HG02642 (cell line): ENCODE measurements at regions not wholly inside any gene's neighbourhood (a gene's known extent, or its start where the extent isn't known, plus 50 kb on each side); places are given as distances from the start of the nearest gene placed in this dataset.

Experiments used
- ATAC-seq: cut with Tn5 transposase; IDR thresholded peaks from one replicate; pipeline ENCODE4 v1.9.1; 2021; ENCODE audit warnings: mild to moderate bottlenecking; ENCODE audit not compliant: unreplicated experiment, poor library complexity

DNA sequence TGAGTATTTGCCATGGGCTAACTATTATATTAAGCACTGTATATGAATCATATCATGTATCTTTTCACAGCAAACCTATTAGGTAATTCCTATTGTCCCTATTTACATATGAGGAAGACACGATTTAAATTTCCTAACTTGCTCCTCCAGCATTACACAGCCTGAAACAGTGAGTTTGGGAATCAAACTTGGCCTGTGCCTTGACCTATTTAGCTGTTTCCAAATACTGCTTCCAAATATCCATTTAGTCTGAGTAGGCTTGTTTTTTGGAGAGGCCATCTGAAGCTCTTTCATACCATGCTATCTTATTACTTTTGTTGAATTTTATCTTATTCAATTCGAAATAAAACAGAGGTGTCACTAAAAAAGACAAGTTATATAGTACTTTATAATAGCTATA is 447.3 kb upstream of the MPDZ start:
- ATAC-seq = no peak

DNA sequence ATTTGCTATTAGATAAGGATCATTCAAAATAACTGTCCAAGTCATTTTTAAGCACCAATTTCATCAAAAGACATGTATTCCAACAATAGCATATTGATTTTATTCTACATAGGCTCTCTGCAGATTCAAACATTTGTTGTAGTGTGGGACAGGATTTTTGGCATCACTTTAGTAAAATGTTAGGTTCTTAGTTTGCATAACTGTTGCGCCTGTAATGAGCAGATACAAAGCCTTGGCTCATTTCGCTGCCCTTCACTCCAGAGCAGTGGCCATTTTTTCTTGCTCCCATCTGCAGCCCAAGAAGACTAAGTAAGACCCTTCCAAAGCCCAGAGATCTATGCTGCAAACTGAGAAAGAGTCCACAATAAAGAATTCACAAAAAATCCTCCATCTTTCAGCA is 446.0 kb upstream of the MPDZ start:
- no peak for ATAC-seq

DNA sequence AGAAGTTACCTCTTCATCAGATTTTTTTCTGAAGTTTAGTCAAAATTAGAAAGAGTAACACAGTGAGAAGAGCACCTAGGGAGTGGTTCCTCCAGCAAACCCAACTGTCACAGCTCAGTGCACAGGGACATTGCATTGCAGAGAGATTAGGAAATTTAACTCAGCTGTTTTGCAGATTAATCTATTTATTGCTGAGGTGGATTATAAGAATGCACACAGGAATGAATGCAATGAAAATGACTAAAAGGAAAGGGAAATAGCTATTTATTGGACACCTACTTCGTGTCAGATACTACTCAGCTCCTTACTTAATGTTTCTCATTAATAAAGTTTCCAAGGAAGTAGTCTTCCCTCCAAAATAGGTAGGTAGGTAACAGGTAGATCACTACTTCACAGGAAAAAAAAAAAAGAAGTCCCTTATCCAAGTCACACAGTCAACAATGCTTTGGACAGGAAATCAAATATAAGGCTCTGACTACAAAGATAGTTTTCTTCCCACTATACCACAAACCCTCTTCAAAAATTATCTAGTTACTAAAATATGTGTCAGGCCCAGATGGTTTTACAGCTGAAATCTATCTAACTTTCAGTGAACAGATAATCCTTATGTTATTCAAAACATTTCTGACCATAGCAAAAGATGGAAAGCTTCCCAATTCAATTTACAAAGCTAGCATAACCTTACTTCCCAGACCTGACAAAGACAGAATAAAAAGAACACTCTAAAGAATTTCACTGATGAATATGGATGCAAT is 442.2 kb upstream of the MPDZ start:
- ATAC-seq = no peak

DNA sequence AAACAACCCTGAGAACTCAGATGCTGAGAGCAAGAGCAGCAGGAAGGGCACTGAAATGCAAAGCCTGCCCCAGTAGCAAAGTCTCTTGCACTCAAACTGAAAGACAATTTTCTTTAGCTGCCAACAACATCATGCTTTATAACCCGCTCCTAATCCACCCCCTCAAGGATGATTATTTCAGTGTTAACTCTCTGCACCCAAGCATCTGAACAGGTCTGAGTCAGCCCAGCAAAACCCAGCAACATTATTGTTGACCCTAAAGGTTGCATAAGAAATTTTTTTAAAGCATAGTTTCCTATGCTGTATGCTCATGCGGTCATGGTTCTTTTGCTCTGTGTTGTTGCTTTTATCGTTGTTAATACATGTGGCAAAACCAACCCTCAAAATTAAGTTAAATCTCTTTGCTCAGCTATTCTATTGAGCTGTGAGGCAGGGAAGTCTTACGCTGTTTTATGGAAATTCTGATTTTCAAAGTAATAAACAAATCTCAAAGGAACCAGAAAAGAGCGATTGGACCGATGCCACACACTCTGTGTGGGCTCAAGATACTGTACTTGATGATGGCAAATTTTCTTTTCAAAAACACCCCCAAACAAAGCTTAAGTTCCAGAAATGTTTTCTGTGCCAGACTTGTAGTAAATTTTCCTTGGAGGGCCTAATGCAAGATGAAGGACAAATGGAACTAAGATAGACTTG is 440.6 kb upstream of the MPDZ start:
- no peak for ATAC-seq

DNA sequence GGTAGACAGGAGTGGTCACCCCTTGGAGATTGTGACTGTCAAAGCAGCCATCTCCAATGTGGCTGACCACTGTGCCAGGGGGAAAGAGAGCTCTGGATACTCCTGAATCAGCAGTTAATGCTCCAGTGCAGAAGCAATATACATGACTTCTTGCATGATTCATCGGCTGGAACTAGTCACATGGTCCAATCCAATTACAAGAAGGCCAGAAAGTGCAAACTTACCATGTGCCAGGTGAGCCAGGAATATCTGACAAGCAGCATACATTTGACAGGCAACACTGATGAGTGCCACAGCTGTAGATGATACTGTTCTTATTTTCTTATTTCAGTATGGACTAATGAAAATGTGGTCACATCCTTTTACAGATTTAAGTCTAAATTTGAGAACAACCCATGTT is 440.0 kb upstream of the MPDZ start:
- ATAC-seq = no peak

DNA sequence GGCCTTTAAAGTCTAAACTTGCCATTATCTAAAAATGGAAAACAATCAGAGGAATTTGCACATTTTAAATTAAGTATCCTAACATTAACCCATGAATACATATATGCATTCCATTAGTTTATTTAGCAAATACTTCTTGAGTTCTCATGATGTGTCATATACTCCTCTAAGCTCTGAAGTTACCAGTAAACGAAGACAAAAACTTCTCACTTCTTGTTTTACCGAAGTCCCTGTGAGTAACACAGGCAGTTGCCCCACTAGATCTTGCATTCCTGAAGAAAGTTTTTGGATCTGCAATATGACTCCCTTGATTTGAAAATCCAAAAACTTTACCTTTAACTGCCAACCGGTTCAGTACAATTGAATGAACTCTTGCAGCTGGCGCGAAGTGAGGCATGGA is 439.0 kb upstream of the MPDZ start:
- ATAC-seq = no peak

DNA sequence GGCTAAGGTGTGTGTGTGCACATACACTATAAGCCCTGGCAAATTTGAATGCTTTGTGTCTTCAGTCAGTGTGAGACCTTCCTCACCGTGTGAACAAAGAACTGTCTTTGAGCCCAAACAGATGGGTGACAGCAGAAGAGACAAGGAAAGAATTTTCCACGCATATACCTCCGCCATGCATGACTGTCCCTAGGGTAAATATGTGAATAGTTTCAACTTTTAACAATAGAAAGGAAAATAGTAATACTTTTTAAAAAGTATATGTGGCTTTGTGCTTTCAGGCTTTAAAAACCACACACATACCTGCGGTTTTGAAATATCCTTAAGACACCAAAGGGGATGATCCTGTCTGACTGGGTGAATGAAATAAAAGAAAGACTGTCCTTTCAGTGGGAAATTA is 438.6 kb upstream of the MPDZ start:
- ATAC-seq = no peak

DNA sequence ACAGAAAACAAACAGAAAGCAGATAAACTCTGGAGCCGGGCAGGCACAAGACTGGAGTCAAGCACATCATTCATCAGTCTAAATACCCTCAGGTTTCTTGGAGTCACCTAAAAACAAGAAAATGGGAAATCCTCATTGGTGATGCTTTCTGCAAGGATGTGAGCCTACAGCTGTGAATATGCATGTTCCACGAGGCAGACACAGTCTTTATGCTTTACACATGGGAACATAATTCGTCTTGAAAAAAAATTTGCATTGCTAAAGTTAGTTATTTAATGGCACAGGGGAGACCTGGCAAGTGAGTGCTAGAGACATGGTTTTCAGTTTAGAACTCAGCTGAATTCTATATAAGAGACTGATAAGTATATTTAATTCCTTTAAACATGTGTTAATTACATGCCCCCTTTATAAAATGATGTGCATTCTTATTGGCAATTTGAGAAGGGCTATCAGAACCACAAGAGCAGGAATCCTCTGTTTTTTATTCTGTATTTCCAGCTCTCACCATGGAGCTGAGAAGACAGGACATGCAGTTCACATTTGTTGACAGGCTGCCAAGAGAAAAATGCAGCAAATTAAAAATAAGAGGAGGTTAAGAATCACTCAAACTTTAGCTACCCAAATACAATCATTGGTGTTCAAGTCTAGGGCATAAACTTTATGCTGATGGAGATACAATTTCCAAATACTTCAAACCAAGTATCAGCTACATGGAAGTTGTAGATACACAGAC is 438.0 kb upstream of the MPDZ start:
- no peak for ATAC-seq

DNA sequence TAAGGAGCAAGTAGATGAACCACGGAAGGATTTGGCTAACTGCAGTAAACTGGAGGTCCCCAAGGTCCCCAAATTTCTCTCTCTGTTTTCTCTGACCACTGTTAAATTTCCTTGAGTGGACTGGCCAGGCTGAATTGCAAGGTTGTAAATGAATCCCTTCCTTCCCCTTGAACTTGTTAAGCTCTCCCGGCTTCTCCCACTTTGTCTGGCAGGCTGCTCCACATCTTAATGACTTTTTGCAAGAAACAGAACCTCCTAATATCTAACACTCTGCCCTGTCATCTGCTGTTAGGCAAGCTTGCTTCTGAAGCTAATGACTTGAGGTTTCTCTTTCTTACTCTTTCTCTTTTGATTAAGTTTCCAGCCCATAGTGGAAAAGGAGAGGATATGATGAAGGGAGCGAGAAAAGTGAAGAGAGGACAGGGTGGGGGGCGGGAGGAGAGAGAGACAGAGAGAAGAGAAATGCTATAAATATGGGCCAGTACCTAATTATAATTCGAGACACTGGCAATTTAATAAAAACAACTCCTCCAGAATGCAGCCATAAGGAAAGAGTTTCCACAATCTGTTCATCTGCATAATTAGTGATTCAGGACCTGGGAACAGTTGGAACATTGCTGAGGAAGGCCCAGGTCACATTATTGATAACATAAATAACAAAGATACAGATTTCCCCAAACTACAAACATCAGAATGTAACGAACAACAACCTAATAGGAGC is 437.3 kb upstream of the MPDZ start:
- ATAC-seq = no peak

DNA sequence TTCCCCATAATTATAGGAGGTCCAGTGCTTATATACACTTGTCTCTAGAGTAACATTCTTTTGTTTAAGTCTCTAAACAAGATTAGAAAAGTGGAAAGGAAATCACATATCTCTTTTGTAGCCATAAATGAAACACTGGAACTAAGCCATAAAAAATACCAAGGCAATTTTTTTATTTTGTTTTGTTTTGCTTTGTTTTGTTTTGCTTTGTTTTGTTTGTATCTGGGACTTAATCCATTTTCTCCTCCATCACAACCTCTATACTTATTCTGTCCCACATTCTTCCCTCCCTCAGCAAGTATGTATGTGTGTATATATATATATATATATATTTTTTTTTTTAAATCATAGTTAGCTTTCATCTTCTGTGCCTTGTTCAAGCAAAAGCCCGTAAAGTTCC is 436.6 kb upstream of the MPDZ start:
- ATAC-seq = no peak

DNA sequence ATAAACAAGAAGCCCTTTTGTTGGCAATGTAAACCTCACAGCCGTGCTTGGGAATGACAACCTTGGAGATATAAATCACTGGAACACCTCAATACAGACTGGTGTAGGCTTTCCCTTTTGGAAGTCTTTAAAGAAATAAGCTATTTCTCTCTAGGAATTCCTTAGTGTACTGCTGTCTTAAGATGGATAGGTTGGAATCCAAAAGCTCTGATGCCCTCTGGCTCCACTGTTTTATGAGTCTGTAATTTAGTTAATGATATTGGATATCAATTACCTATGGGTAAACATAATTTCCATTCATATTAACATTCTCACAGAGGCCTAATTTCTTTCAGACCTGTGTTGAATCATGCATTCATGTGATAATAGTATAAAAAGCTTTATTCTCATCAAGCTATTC is 435.9 kb upstream of the MPDZ start:
- ATAC-seq = no peak

DNA sequence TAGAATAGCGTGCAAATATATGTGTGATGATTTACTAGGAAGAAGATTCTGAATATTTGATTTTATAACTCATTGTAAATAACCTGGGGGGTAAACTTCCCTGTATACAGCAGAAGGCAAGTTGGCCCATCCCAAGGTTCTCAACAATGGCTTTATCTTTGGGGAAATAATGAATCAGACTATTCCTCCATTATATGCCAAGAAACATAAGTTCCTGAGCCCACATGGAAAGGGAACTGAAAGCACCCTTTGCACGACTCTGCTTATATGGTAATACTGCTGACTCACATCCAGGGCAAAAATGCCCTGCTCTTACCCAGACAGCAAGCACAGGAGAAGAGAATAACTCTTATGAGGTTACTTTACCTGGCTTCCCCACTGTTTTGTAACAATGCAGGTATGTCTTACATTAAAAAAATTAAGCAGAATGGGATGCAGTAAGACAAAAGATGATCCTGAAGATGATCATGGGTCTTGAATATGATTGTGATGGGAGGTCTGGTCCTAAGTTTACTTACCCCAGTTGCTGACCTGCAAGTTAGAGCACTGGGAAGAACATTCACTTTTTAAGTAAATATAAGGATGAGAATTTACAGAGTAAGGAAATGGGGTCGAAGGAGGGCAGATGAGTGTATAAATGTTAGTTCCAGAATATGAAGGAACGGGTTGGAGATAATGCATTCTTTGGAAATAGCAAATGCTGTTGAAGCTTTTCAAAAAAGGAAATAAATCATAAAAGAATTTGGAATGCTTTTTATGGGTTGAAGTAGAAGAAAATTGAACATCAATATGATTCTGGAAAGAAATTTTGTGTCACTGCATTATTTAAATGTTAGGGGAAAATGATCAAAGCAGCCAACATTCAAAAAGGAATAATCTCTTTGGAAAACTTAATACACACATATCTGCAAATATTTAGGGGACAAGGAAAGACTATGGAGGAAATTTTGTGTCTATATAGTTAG is 428.4 kb upstream of the MPDZ start:
- no peak for ATAC-seq

DNA sequence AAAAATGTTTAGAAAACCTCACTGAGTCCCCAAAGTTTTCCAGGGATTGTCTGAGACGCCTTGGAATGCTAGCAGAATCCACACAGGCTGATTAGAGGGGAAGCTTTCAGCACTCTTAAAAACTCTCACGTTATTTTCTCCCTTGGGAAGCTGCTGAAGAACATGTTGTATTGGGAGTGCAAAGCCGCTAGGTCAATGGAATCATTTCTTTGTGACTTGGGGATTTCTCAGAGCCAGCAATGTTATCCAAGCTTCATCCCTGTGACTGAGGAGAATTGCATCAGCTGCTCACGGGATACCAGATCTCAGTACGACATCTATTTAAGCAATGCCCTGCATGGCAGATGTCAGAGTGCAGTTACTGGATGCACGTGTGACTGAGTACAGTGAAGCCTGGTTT is 426.4 kb upstream of the MPDZ start:
- no peak for ATAC-seq

DNA sequence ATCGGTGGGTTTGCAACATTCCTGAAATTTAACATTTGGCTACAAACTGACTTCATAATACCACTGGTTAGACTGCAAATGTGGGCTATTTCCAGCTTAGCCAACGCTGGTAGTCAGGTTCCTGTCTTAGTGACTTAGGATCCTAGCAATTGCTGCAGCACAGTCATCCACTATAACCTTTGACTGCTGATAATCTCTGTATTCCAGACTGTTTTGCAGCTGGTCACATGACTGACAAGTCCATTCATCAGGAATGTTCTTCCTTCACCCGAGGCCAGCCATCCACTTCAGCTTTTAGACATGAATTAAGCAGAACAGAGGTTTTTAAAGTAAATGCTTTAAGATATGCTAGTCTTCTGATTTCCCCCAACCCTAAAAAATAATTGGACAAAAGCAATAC is 425.9 kb upstream of the MPDZ start:
- ATAC-seq = no peak

DNA sequence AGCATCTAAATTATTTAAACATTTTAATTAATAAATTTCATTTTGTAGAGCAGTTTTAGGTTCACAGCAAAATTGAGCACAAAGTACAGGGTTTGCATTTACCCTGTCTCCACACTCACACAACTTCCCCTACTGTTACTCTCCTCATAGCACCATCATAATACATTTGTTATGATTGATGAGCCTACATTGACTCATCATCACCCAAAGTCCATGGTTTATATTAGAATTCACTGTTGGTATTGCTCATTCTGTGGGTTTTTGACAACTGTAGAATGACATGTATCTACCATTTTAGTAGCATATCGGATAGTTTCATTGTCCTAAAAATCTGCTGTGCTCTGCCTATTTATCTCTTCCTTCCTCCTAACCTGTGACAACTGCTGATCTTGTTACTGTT is 411.1 kb upstream of the MPDZ start:
- ATAC-seq = no peak

DNA sequence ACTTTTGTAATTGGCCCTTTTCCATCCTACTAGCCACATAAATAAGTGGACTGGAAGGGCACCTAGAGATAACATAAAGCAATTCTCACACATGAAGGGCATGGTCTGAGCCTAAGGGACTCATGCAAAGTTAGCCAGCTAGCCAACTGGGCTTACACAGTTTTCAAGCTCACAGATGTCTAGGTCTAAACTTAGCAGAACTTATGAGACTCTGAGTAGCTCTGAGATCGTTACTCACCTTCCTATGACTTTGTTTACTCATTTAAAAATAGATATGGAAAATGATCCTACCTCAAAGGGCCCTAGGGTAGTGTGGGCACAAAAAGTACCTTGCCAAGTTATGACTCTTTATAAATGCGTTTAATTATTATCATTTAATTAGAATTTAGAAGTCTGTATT is 410.4 kb upstream of the MPDZ start:
- no peak for ATAC-seq

DNA sequence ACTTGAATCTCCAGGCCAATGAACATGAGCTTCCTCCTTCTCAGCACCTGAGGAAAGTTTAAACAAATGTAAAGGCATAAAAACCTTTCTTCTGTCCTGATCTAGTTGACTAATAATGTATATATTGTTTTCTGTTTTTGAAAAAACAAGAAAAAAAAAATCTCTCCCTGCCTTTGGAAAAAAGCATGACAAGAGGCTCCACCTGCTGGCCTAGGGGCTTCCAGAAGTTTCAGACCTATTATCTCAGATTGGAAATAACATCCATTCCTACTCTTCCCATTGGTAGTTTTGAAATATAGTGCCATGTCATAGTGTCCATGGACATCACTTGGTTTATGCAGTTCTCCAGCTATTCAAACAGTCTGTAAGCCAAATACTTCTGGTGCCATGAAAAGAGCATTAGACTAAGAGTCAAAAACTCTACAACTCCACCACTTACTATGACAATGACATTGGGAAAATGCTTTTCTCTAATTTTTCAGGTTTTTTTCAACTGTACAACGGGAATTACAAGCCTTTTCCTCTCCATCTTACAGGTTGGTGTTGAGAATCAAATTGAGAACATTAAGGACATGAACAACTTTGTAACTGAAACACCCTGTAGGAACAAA is 409.6 kb upstream of the MPDZ start:
- no peak for ATAC-seq

DNA sequence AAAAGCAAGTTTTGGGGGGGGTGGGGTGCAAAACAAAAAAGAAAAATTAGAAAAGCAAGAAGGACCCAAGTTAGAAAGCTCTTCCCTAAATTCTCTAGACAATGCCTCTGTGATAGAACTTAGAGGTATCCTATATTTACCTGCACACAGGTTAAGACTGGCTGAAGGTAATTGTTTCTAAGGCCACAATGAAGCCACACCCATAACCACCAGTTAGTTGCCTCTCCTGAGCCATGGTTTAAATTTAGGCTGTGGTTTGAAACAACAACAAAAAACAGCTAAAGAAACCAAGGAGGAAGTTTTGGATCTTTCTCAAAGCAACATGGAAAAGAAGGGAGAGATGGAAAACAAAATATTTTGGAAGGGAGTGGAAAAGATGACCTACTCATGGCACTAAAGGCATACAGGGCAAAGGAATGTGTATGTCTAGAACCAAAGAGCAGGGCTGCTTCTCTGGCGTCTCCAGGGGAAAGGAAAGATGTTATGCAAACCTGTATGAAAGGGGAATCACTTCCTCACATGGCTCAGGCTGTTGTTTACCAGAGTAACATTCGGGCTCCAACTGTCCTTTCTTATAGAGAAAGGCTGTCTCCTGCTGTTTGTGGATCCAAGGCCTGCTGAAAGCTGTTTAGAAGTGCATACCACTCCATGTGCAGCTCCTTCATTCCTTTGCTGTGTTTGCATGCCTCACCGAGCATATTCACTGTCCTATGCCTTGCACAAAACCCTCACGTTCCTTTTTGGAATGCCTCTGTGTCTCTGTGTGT is 408.9 kb upstream of the MPDZ start:
- no peak for ATAC-seq

DNA sequence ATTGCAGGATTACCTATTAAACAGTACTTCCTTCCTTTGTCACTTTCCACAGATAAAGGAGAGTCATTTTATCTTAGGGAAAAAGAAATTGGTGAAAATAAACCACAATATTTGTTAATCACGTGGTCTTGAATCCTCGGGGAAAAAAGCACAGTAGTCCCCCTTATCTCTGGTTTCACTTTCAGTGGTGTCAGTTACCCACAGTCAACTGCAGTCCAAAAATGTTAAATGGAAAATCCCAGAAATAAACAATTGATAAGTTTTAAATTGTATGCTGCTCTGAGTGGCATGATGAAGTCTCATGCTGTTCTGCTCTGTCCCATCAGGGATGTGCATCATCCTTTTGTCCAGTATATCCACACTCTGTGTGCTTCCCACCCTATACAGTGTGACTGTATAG is 405.2 kb upstream of the MPDZ start:
- ATAC-seq = no peak
